ENCODE measurements at regions not wholly inside any gene's neighbourhood (a gene's known extent, or its start where the extent isn't known, plus 50 kb on each side); places are given as distances from the start of the nearest gene placed in this dataset.

DNA sequence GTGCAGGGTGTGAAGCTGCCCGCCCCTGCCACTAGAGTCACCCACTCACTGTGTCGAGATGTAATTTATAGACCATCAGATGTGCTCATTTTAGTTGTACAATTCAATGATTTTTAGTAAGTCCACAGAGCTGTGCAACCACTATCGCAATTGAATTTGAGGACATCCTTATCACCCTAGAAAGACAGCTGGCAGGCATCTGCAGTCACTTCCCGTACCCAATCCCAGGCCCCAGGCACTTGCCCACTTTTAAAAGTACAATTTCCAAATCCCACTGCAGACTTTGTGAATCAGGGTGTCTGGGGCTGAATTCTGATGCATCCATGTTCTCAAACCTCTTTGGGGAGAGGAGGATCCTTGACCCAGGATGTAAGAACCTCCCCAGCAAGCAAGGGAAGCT is 521.3 kb upstream of the SALL3 start:
- Histone ChIP-seq H3K9me3 (peaks cover 0 to 4% (median 0%) of the 10 kb centered on the region in 3 donors), H3K27ac (no peak overlapping the region), H3K4me3 (no peak overlapping the region), H3K27me3 (no peaks in the 10 kb centered on the region), H3K36me3 (no peaks in the 10 kb centered on the region), H3K4me1 (no peaks in the 10 kb centered on the region)
- TF ChIP-seq, protein P1, sequence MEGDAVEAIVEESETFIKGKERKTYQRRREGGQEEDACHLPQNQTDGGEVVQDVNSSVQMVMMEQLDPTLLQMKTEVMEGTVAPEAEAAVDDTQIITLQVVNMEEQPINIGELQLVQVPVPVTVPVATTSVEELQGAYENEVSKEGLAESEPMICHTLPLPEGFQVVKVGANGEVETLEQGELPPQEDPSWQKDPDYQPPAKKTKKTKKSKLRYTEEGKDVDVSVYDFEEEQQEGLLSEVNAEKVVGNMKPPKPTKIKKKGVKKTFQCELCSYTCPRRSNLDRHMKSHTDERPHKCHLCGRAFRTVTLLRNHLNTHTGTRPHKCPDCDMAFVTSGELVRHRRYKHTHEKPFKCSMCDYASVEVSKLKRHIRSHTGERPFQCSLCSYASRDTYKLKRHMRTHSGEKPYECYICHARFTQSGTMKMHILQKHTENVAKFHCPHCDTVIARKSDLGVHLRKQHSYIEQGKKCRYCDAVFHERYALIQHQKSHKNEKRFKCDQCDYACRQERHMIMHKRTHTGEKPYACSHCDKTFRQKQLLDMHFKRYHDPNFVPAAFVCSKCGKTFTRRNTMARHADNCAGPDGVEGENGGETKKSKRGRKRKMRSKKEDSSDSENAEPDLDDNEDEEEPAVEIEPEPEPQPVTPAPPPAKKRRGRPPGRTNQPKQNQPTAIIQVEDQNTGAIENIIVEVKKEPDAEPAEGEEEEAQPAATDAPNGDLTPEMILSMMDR (IDR thresholded peaks at IDR 0.05) = no peak
- no peak for DNase-seq
- intact Hi-C loops (cut with DNase I; ENCODE audit: low total_unique reads) = no loop called here

DNA sequence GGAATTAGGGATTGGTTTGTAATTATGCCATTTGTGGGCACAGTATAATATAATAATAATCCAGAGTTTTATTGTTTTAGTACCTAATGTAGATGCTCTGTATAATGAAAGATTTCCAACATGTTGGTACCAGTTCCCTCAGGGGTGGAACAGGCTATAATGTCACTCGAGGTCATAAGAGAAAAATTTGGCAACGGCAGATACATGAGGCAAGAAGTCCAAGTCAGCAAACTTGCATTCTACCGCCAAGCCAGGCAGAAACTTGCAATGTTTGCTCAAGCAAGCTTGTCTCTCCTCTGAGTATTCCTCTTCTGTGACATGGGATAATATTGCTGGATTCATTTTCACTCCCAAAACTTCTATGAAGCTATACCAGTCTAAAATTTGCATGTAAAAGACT is 520.0 kb upstream of the SALL3 start:
- no peaks in the 10 kb centered on the region for H3K27me3 ChIP-seq
- H3K4me1 ChIP-seq = no peaks in the 10 kb centered on the region
- H3K36me3 ChIP-seq = no peaks in the 10 kb centered on the region
- no peak for DNase-seq
- H3K4me3 ChIP-seq = no peak overlapping the region
- intact Hi-C loops (cut with DNase I; ENCODE audit: low total_unique reads) = no loop called here
- no peak overlapping the region for H3K27ac ChIP-seq
- peaks cover 0 to 4% (median 3%) of the 10 kb centered on the region in 3 donors for H3K9me3 ChIP-seq
- TF ChIP-seq, protein P1 (IDR thresholded peaks at IDR 0.05) = no peak

DNA sequence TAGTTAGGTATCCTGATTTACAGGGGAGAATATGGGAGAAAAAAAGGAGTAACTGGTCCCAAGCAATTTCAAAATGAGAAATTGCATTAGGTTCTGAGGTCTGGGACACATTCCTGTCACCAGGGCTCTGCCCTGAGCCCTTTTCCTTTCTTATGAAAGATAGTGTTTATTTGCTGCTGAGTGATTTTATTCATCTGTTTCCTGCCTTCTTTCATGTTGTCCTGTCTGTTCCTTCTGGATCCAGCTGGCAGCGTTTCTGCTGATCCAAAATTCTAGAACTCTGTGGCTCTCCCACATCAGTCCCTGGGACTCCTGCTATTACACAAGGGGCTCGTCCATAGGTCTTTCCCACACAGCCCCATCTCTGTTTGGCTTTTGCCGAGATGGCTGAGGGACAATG is 519.1 kb upstream of the SALL3 start:
- TF ChIP-seq, protein P1 (IDR thresholded peaks at IDR 0.05) = no peak
- H3K4me3 ChIP-seq = no peak overlapping the region

DNA sequence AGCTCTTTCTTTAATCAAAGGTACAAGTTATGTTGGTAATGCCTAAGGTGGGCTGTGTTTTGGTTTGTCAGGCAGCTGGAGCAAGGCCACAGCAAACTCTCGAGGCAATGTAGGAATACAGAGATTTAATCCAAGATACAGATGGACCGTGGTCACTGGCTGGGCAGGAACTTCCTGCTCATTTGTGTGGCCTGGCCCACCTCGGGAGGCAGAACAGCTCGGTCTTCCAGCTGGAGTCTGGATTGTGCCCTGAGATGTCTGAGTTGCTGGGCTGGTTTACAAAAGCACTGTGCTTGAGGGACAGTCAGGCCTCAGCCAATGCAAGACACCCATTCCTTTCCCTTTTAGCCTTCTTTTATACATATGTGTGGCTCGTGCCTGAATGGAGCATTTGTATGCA is 506.1 kb upstream of the SALL3 start:
- no peak for DNase-seq
- H3K9me3 ChIP-seq = no peaks in the 10 kb centered on the region
- intact Hi-C loops (cut with DNase I; ENCODE audit: low total_unique reads) = no loop called here

More for the DNA sequence above, 519.1 kb upstream of the SALL3 start:
- intact Hi-C loops (cut with DNase I; ENCODE audit: low total_unique reads) = no loop called here
- Histone ChIP-seq H3K9me3 (peaks cover 0 to 8% (median 6%) of the 10 kb centered on the region in 3 donors), H3K4me1 (no peaks in the 10 kb centered on the region), H3K36me3 (no peaks in the 10 kb centered on the region), H3K27ac (no peak overlapping the region), H3K27me3 (no peaks in the 10 kb centered on the region)
- no peak for DNase-seq

DNA sequence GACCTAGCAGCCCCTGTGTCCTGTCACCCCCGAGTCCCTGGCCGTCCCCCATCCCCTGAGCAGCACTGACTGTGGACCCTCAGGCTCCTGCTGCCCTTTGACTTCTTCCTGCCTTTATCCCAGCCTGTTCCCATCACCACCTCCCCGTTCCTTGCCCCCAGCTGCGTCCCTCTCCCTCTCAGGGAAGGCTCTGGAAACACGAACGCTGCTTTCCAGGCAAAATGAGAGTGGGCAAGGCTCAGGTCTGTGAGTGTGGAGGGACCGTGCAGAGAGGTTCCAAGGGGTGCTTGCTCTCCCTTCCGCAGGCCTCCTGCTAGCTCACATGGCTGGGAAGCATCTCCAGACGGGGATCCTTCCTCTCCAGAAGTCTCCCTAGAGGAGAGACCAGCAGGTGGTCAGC is 501.8 kb upstream of the SALL3 start:
- Histone ChIP-seq H3K27me3 (no peaks in the 10 kb centered on the region), H3K36me3 (no peaks in the 10 kb centered on the region), H3K4me1 (no peaks in the 10 kb centered on the region), H3K27ac (no peak overlapping the region), H3K9me3 (no peaks in the 10 kb centered on the region), H3K4me3 (no peak overlapping the region)
- intact Hi-C loops (cut with DNase I; ENCODE audit: low total_unique reads) = no loop called here
- TF ChIP-seq, protein P1 (IDR thresholded peaks at IDR 0.05) = no peak
- no peak for DNase-seq

More for the DNA sequence above, 506.1 kb upstream of the SALL3 start:
- TF ChIP-seq, protein P1 (IDR thresholded peaks at IDR 0.05) = no peak
- Histone ChIP-seq H3K27me3 (no peaks in the 10 kb centered on the region), H3K4me3 (no peak overlapping the region), H3K27ac (no peak overlapping the region), H3K4me1 (no peaks in the 10 kb centered on the region), H3K36me3 (no peaks in the 10 kb centered on the region)

DNA sequence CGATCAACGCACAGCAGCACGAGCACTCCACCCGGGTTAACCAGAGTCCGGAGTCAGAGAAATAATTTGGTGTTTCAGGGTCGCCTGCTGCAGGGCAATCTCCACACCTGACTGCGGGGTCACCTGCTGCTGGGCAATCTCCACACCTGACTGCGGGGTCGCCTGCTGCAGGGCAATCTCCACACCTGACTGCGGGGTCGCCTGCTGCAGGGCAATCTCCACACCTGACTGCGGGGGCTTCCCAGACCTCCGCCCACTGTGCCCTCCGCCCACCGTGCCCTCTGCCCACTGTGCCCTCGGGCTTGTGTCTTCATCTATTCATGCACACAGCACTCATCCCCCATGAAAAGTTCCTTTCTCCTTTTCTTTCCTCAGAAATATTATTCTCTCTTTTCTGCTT is 500.2 kb upstream of the SALL3 start:
- no peaks in the 10 kb centered on the region for H3K27me3 ChIP-seq
- H3K9me3 ChIP-seq = no peaks in the 10 kb centered on the region
- TF ChIP-seq, protein P1 (IDR thresholded peaks at IDR 0.05) = no peak
- no peak overlapping the region for H3K27ac ChIP-seq
- no peaks in the 10 kb centered on the region for H3K4me1 ChIP-seq
- intact Hi-C loops (cut with DNase I; ENCODE audit: low total_unique reads) = no loop called here
- H3K4me3 ChIP-seq = no peak overlapping the region
- no peak for DNase-seq
- H3K36me3 ChIP-seq = no peaks in the 10 kb centered on the region
